ENCODE measurements at regions not wholly inside any gene's neighbourhood (a gene's known extent, or its start where the extent isn't known, plus 50 kb on each side); places are given as distances from the start of the nearest gene placed in this dataset.

DNA sequence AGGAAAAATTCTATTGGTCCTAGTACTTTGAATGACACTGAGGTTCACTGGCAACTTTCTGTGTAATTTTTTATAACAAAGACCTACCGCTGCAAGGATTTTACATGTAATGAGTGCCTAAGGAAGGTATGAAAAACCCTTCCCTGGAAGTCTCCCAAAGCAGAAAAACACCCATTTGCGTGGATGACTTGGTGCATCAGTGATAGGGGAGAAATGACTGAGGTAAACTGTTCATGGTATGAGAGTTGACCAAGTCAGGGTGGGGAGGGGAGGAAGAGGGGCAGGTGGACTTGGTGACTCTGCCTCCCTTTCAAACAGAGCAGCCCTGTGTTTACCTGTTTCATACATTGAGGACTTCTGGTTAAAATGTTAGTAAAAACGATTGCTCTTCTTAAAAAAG, 78.8 kb upstream of the IPO9 start:
- no peak overlapping the region for H3K9ac ChIP-seq (ENCODE audit: low read length)
- no peak overlapping the region for H2BK120ac ChIP-seq (ENCODE audit: insufficient read depth, low read length, poor library complexity)
- peak in 1 of 2 donors; percentile 50 for DNase-seq
- peak overlapping the region; percentile 78 for H3K27ac ChIP-seq (ENCODE audit: low read depth, low read length)
- peak overlapping the region; percentile 75 for H2AK5ac ChIP-seq (ENCODE audit: low read length)
- no peak overlapping the region for H3K18ac ChIP-seq (ENCODE audit: low read length)
- peaks cover 5% of the 10 kb centered on the region for H3K79me1 ChIP-seq (ENCODE audit: low read length)
- no CpG with 5 or more reads among the region's 3 CpGs for WGBS (ENCODE audit: extremely low coverage, insufficient coverage, insufficient read length)
- H3K4ac ChIP-seq (ENCODE audit: low read depth, low read length) = no peak overlapping the region
- no peak overlapping the region for H2AFZ ChIP-seq (ENCODE audit: insufficient read depth, low read length, poor library complexity)
- peaks cover 12 to 25% of the 10 kb centered on the region in 2 experiments for H3K4me1 ChIP-seq (ENCODE audit: control insufficient read depth in 1 of 2, insufficient read depth in 2 of 2, low read length in 2 of 2)
- no peaks in the 10 kb centered on the region for H3K79me2 ChIP-seq (ENCODE audit: control insufficient read depth, insufficient read depth, low read length, poor library complexity)
- H3K36me3 ChIP-seq (ENCODE audit: control insufficient read depth in 1 of 2, insufficient read depth in 2 of 2, low read length in 2 of 2) = no peaks in the 10 kb centered on the region
- peak overlapping the region; percentile 78 for H2BK12ac ChIP-seq (ENCODE audit: low read length)
- no peak overlapping the region for H4K91ac ChIP-seq (ENCODE audit: low read depth, low read length)
- H3K9me3 ChIP-seq (ENCODE audit: insufficient read depth, low read depth, low read length) = no peaks in the 10 kb centered on the region
- H3K23ac ChIP-seq (ENCODE audit: low read length) = no peak overlapping the region
- H4K12ac ChIP-seq (ENCODE audit: low read depth, low read length) = no peak overlapping the region
- no peak overlapping the region for H3K4me3 ChIP-seq (ENCODE audit: low read depth, low read length)
- H3K27me3 ChIP-seq (ENCODE audit: insufficient read depth, low read length) = no peaks in the 10 kb centered on the region
- H3K14ac ChIP-seq (ENCODE audit: low read length) = no peak overlapping the region
- H4K8ac ChIP-seq (ENCODE audit: low read depth, low read length) = no peak overlapping the region
- H2BK5ac ChIP-seq (ENCODE audit: low read depth, low read length, poor library complexity) = no peak overlapping the region
- H3K4me2 ChIP-seq (ENCODE audit: low read length) = no peak overlapping the region

- H3K14ac ChIP-seq (ENCODE audit: low read length) = no peak overlapping the region
- H3K4me2 ChIP-seq (ENCODE audit: low read length) = no peak overlapping the region
- H3K9me3 ChIP-seq (ENCODE audit: insufficient read depth, low read depth, low read length) = no peaks in the 10 kb centered on the region
- peaks cover 12 to 25% of the 10 kb centered on the region in 2 experiments for H3K4me1 ChIP-seq (ENCODE audit: control insufficient read depth in 1 of 2, insufficient read depth in 2 of 2, low read length in 2 of 2)
- H3K36me3 ChIP-seq (ENCODE audit: control insufficient read depth in 1 of 2, insufficient read depth in 2 of 2, low read length in 2 of 2) = no peaks in the 10 kb centered on the region
- H3K27me3 ChIP-seq (ENCODE audit: insufficient read depth, low read length) = no peaks in the 10 kb centered on the region
- H2AK5ac ChIP-seq (ENCODE audit: low read length) = no peak overlapping the region
- H3K79me2 ChIP-seq (ENCODE audit: control insufficient read depth, insufficient read depth, low read length, poor library complexity) = no peaks in the 10 kb centered on the region
- WGBS (ENCODE audit: extremely low coverage, insufficient coverage, insufficient read length) = no CpG with 5 or more reads among the region's 1 CpG
- H2BK120ac ChIP-seq (ENCODE audit: insufficient read depth, low read length, poor library complexity) = no peak overlapping the region
- no peak overlapping the region for H3K4ac ChIP-seq (ENCODE audit: low read depth, low read length)
- H3K18ac ChIP-seq (ENCODE audit: low read length) = no peak overlapping the region
- peak; percentile 59 to 84 for DNase-seq
- no peak overlapping the region for H3K9ac ChIP-seq (ENCODE audit: low read length)
- H3K27ac ChIP-seq (ENCODE audit: low read depth, low read length) = peak overlapping the region; percentile 78
- no peak overlapping the region for H3K23ac ChIP-seq (ENCODE audit: low read length)
- no peak overlapping the region for H2AFZ ChIP-seq (ENCODE audit: insufficient read depth, low read length, poor library complexity)
- no peak overlapping the region for H4K12ac ChIP-seq (ENCODE audit: low read depth, low read length)
- peaks cover 5% of the 10 kb centered on the region for H3K79me1 ChIP-seq (ENCODE audit: low read length)
- H2BK5ac ChIP-seq (ENCODE audit: low read depth, low read length, poor library complexity) = no peak overlapping the region
- no peak overlapping the region for H4K91ac ChIP-seq (ENCODE audit: low read depth, low read length)
- no peak overlapping the region for H3K4me3 ChIP-seq (ENCODE audit: low read depth, low read length)
- no peak overlapping the region for H2BK12ac ChIP-seq (ENCODE audit: low read length)
- H4K8ac ChIP-seq (ENCODE audit: low read depth, low read length) = no peak overlapping the region
These were observed 78.0 kb upstream of the IPO9 start for GRCh38 chr1:201750934-201751333.

DNA sequence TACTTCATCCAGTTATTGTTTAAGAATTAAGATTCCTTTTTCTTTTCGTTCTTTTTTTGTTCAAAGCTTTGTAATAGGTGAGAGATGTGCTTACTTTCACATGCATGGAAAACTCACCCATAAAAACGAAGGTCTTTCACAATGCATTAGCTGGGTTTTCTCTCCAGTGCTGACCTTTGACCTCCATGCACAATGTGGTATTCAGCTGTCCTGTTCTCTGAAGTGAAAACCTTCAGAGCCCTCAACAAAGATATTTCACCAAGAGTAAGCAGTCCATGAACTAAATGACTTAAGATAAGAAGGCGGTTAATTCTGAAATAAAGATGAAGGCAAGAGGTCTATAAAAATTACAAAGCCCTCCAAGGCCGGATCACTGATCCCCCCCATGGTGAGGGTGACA, 77.1 kb upstream of the IPO9 start:
- no peak overlapping the region for H3K4me2 ChIP-seq (ENCODE audit: low read length)
- no peak overlapping the region for H3K23ac ChIP-seq (ENCODE audit: low read length)
- WGBS (ENCODE audit: extremely low coverage, insufficient coverage, insufficient read length) = no CpG with 5 or more reads among the region's 4 CpGs
- no peaks in the 10 kb centered on the region for H3K79me2 ChIP-seq (ENCODE audit: control insufficient read depth, insufficient read depth, low read length, poor library complexity)
- H2BK5ac ChIP-seq (ENCODE audit: low read depth, low read length, poor library complexity) = no peak overlapping the region
- peaks cover 5% of the 10 kb centered on the region for H3K79me1 ChIP-seq (ENCODE audit: low read length)
- H2BK120ac ChIP-seq (ENCODE audit: insufficient read depth, low read length, poor library complexity) = no peak overlapping the region
- H3K4me1 ChIP-seq (ENCODE audit: control insufficient read depth in 1 of 2, insufficient read depth in 2 of 2, low read length in 2 of 2) = peaks cover 12 to 25% of the 10 kb centered on the region in 2 experiments
- no peak overlapping the region for H2AFZ ChIP-seq (ENCODE audit: insufficient read depth, low read length, poor library complexity)
- H3K4ac ChIP-seq (ENCODE audit: low read depth, low read length) = no peak overlapping the region
- no peak overlapping the region for H3K4me3 ChIP-seq (ENCODE audit: low read depth, low read length)
- no peaks in the 10 kb centered on the region for H3K27me3 ChIP-seq (ENCODE audit: insufficient read depth, low read length)
- H3K18ac ChIP-seq (ENCODE audit: low read length) = no peak overlapping the region
- no peak overlapping the region for H4K8ac ChIP-seq (ENCODE audit: low read depth, low read length)
- no peak overlapping the region for H2BK12ac ChIP-seq (ENCODE audit: low read length)
- no peaks in the 10 kb centered on the region for H3K36me3 ChIP-seq (ENCODE audit: control insufficient read depth in 1 of 2, insufficient read depth in 2 of 2, low read length in 2 of 2)
- no peak overlapping the region for H3K9ac ChIP-seq (ENCODE audit: low read length)
- peak overlapping the region; percentile 78 for H3K27ac ChIP-seq (ENCODE audit: low read depth, low read length)
- H2AK5ac ChIP-seq (ENCODE audit: low read length) = no peak overlapping the region
- H4K12ac ChIP-seq (ENCODE audit: low read depth, low read length) = no peak overlapping the region
- peak in 1 of 2 donors; percentile 43 for DNase-seq
- no peak overlapping the region for H4K91ac ChIP-seq (ENCODE audit: low read depth, low read length)
- H3K9me3 ChIP-seq (ENCODE audit: insufficient read depth, low read depth, low read length) = no peaks in the 10 kb centered on the region
- no peak overlapping the region for H3K14ac ChIP-seq (ENCODE audit: low read length)

DNA sequence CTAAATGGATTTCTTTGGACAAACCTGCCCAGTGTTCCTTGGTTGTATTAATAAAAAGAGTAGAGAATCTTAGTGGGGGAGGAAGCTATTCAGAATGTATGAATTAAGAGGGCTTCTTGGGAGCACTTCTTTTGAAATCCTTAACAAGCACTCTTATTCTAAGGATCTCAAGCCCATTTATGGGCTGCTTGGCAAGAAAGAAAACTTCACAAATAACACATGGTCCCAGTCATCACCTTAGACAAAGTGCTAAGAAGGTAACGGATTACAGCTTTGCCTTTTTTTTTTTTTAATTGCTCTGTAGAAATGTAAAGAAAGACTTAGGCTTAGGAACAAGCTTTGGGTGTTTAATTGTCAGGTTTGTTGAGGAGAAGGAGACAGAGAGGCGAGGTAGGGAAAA, 76.6 kb upstream of the IPO9 start:
- Histone ChIP-seq H3K14ac (ENCODE audit: low read length) (no peak overlapping the region), H3K27ac (ENCODE audit: low read depth, low read length) (peak overlapping the region; percentile 73), H3K4me2 (ENCODE audit: low read length) (no peak overlapping the region), H3K4me1 (ENCODE audit: control insufficient read depth in 1 of 2, insufficient read depth in 2 of 2, low read length in 2 of 2) (peaks cover 12 to 25% of the 10 kb centered on the region in 2 experiments), H2AFZ (ENCODE audit: insufficient read depth, low read length, poor library complexity) (no peak overlapping the region), H2BK5ac (ENCODE audit: low read depth, low read length, poor library complexity) (no peak overlapping the region), H2BK12ac (ENCODE audit: low read length) (no peak overlapping the region), H3K36me3 (ENCODE audit: control insufficient read depth in 1 of 2, insufficient read depth in 2 of 2, low read length in 2 of 2) (no peaks in the 10 kb centered on the region), H4K91ac (ENCODE audit: low read depth, low read length) (no peak overlapping the region), H3K27me3 (ENCODE audit: insufficient read depth, low read length) (no peaks in the 10 kb centered on the region), H4K12ac (ENCODE audit: low read depth, low read length) (no peak overlapping the region), H3K18ac (ENCODE audit: low read length) (no peak overlapping the region), H3K79me2 (ENCODE audit: control insufficient read depth, insufficient read depth, low read length, poor library complexity) (no peaks in the 10 kb centered on the region), H3K23ac (ENCODE audit: low read length) (no peak overlapping the region), H3K79me1 (ENCODE audit: low read length) (peaks cover 5% of the 10 kb centered on the region), H3K4ac (ENCODE audit: low read depth, low read length) (no peak overlapping the region), H3K9me3 (ENCODE audit: insufficient read depth, low read depth, low read length) (no peaks in the 10 kb centered on the region), H3K9ac (ENCODE audit: low read length) (no peak overlapping the region), H4K8ac (ENCODE audit: low read depth, low read length) (no peak overlapping the region), H2AK5ac (ENCODE audit: low read length) (no peak overlapping the region), H2BK120ac (ENCODE audit: insufficient read depth, low read length, poor library complexity) (no peak overlapping the region), H3K4me3 (ENCODE audit: low read depth, low read length) (no peak overlapping the region)
- no CpG with 5 or more reads among the region's 2 CpGs for WGBS (ENCODE audit: extremely low coverage, insufficient coverage, insufficient read length)
- DNase-seq = no peak
